SK-MEL-5 (cell line): ENCODE measurements at regions not wholly inside any gene's neighbourhood (a gene's known extent, or its start where the extent isn't known, plus 50 kb on each side); places are given as distances from the start of the nearest gene placed in this dataset.

Experiments
- DNase-seq: peaks from one replicate; pipeline ENCODE4 v3.0.0-alpha.2; 2016; ENCODE audit warnings: low read depth, low spot score
- in situ Hi-C: cut with HindIII; loops from 2 replicates; pipeline ENCODE4 v1.10.0; 2016; ENCODE audit warnings: low sequenced_read_pairs, high pct_unique_total_duplicates, low pct_unique_long_range_greater_than_20kb

- in situ Hi-C loops, result no loop called here
- DNase-seq, result no peak
Observed at GRCh38 chr5:56358046-56358445, 124.9 kb upstream of the ANKRD55 start.

GRCh38 chr5:56357426-56357825, 124.3 kb upstream of the ANKRD55 start:
- in situ Hi-C loops, result no loop called here
- no peak for DNase-seq

- no peak for DNase-seq
- in situ Hi-C loops, result no loop called here
Observed at GRCh38 chr5:56356836-56357160, 123.7 kb upstream of the ANKRD55 start.

- in situ Hi-C loops, result no loop called here
- no peak for DNase-seq
Observed at GRCh38 chr5:56356121-56356835, 123.1 kb upstream of the ANKRD55 start.

GRCh38 chr5:56354836-56355235, 121.7 kb upstream of the ANKRD55 start:
- no peak for DNase-seq
- in situ Hi-C loops, result no loop called here

- in situ Hi-C loops, result no loop called here
- no peak for DNase-seq
Observed at GRCh38 chr5:56352808-56353590, 119.9 kb upstream of the ANKRD55 start.

- peak; percentile 92 for DNase-seq
- in situ Hi-C loops, result no loop called here
Observed at GRCh38 chr5:56350597-56351170, 117.6 kb upstream of the ANKRD55 start.

GRCh38 chr5:56350011-56350596, 117.0 kb upstream of the ANKRD55 start:
- DNase-seq, result peak; percentile 36
- in situ Hi-C loops, result no loop called here

- in situ Hi-C loops, result no loop called here
Observed at GRCh38 chr5:56349461-56349860, 116.3 kb upstream of the ANKRD55 start.

GRCh38 chr5:56346741-56347535, 113.8 kb upstream of the ANKRD55 start:
- in situ Hi-C loops, result no loop called here
- DNase-seq, result peak; percentile 89

More at GRCh38 chr5:56349461-56349860, 116.3 kb upstream of the ANKRD55 start:
- no peak for DNase-seq

GRCh38 chr5:56346044-56346710, 113.0 kb upstream of the ANKRD55 start:
- in situ Hi-C loops, result no loop called here
- peak; percentile 88 for DNase-seq

GRCh38 chr5:56345352-56345751, 112.2 kb upstream of the ANKRD55 start:
- DNase-seq, result no peak
- in situ Hi-C loops, result no loop called here

- no peak for DNase-seq
- in situ Hi-C loops, result no loop called here
Observed at GRCh38 chr5:56344594-56344993, 111.5 kb upstream of the ANKRD55 start.

GRCh38 chr5:56343988-56344387, 110.9 kb upstream of the ANKRD55 start:
- no peak for DNase-seq
- in situ Hi-C loops, result no loop called here

- DNase-seq, result no peak
- in situ Hi-C loops, result no loop called here
Observed at GRCh38 chr5:56342616-56343015, 109.5 kb upstream of the ANKRD55 start.

- in situ Hi-C loops, result no loop called here
Observed at GRCh38 chr5:56340196-56340980, 107.3 kb upstream of the ANKRD55 start.

GRCh38 chr5:56339732-56340131, 106.6 kb upstream of the ANKRD55 start:
- DNase-seq, result no peak
- in situ Hi-C loops, result no loop called here

More at GRCh38 chr5:56340196-56340980, 107.3 kb upstream of the ANKRD55 start:
- peak; percentile 93 for DNase-seq
